Subcutaneous abdominal adipose tissue (tissue), 5 donors: ENCODE measurements at regions not wholly inside any gene's neighbourhood (a gene's known extent, or its start where the extent isn't known, plus 50 kb on each side); places are given as distances from the start of the nearest gene placed in this dataset.
"Not testable (repeated sequence)": the region's sequence is repeated elsewhere in the genome, so short reads cannot be mapped to it uniquely, and the experiment has no call there.

Source experiments
- H3K27ac ChIP-seq: one replicate; pipeline ENCODE4 v1.7.0; 2013; ENCODE audit warnings: low read depth, mild to moderate bottlenecking, inconsistent platforms, low read length, moderate library complexity
- H3K27me3 ChIP-seq, 5 donors: one replicate each; pipeline ENCODE4 v1.7.0; 2013; ENCODE audit warnings: low read length in 5 of 5, inconsistent platforms in 1 of 5; ENCODE audit not compliant: control insufficient read depth in 5 of 5, insufficient read depth in 4 of 5
- H3K36me3 ChIP-seq, 5 donors: one replicate each; pipeline ENCODE4 v1.7.0; 2013; ENCODE audit warnings: low read length in 5 of 5; ENCODE audit not compliant: control insufficient read depth in 5 of 5, insufficient read depth in 5 of 5
- H3K4me1 ChIP-seq, 5 donors: one replicate each; pipeline ENCODE4 v1.7.0; 2013; ENCODE audit warnings: low read length in 5 of 5, mild to moderate bottlenecking in 3 of 5, moderate library complexity in 1 of 5; ENCODE audit not compliant: control insufficient read depth in 5 of 5, insufficient read depth in 5 of 5
- H3K4me3 ChIP-seq, 5 donors: one replicate each; pipeline ENCODE4 v1.7.0; 2013; ENCODE audit warnings: low read length in 5 of 5, low read depth in 1 of 5
- H3K9ac ChIP-seq, 5 donors: one replicate each; pipeline ENCODE4 v1.7.0; 2013; ENCODE audit warnings: low read length in 5 of 5, mild to moderate bottlenecking in 4 of 5, moderate library complexity in 3 of 5
- H3K9me3 ChIP-seq, 5 donors: one replicate each; pipeline ENCODE4 v1.7.0; 2013; ENCODE audit warnings: low read length in 5 of 5; ENCODE audit not compliant: control insufficient read depth in 5 of 5
- donor health status: healthy.
- donor health status: healthy.
- donor health status: healthy.
- donor health status: healthy.
- donor health status: healthy.

DNA sequence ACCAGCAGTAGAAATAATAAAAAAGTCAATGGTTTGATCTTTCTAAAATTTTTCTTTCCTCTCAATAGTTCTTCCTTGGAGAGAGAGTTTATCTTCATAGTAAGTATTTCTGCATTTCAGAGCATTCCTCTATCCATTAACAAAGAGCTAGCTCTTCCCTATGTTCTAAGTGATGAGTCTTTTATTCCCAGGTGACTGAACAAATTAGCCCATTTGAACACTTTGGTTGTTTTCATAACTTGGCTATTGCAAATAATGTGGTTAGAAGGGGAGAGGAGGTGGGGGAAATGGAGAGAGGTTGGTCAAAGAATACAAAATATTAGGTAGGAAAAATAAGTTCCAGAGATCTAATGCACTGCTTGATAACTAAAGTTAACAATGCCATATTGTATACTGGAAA lies 598.9 kb downstream of the KCNT2 start:
- H3K9me3 ChIP-seq: no peaks in the 10 kb centered on the region
- H3K4me1 ChIP-seq: no peaks in the 10 kb centered on the region
- H3K9ac ChIP-seq: no peak overlapping the region

DNA sequence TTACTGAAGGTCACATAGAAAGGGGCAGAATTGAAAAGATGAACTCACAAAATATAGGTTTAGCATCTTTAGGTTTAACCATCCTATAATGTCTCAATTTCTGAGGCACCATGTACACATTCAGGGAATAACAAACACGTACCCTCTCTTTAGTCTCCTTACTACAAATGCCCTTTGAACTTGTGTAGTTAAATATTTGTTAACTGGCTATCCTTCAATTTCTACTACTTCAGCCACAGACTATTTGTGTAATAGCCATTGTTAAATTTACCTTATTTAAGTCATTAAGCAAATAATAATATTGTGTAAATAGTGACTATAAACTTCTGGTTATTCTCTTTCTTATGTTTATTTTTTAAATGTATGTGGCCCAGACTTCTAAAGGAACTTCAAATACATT lies 600.5 kb downstream of the KCNT2 start:
- H3K9me3 ChIP-seq: no peaks in the 10 kb centered on the region
- H3K4me3 ChIP-seq: no peak overlapping the region
- no peak overlapping the region for H3K27ac ChIP-seq
- H3K27me3 ChIP-seq: no peaks in the 10 kb centered on the region
- H3K36me3 ChIP-seq: no peaks in the 10 kb centered on the region
- no peaks in the 10 kb centered on the region for H3K4me1 ChIP-seq
- H3K9ac ChIP-seq: no peak overlapping the region

More for the DNA sequence above, 598.9 kb downstream of the KCNT2 start:
- Histone ChIP-seq H3K4me3 (no peak overlapping the region), H3K27me3 (no peaks in the 10 kb centered on the region), H3K36me3 (no peaks in the 10 kb centered on the region), H3K27ac (no peak overlapping the region)

DNA sequence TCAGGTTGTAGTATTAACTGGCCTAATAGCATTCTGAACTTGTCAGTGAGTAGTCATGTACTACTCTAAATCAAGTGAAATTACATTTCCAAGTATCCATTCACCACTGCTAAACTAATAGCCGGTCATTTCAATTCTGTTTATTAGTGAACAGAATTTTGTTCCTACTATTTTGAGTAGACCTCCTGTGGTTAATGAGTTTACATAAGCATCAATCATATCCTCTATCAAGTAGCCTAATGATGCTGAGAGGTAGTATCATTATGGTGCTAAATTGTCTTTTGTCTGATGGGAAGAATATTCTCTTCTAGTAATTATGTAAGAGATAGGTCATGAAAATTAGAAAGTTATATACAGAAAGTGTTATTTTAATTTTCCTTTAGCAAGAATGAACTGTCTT lies 602.8 kb downstream of the KCNT2 start:
- no peak overlapping the region for H3K4me3 ChIP-seq
- H3K36me3 ChIP-seq: no peaks in the 10 kb centered on the region
- no peaks in the 10 kb centered on the region for H3K4me1 ChIP-seq
- no peaks in the 10 kb centered on the region for H3K27me3 ChIP-seq
- no peak overlapping the region for H3K9ac ChIP-seq
- H3K27ac ChIP-seq: no peak overlapping the region
- no peaks in the 10 kb centered on the region for H3K9me3 ChIP-seq

DNA sequence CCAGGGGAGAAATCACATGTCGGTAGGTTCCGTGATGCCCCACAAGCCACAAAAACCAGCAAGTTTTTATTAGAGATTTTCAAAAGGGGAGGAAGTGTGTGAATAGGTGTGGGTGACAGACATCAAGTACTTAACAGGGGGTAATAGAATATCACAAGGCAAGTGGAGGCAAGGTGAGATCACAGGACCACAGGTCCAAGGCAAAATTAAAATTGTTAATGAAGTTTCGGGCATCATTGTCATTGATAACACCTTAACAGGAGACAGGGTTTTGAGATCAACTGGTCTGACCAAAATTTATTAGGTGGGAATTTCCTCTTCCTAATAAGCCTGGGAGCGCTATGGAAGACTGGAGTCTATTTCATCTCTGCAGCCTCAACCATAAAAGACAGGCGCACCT lies 603.9 kb downstream of the KCNT2 start:
- H3K27me3 ChIP-seq: not testable (repeated sequence)

DNA sequence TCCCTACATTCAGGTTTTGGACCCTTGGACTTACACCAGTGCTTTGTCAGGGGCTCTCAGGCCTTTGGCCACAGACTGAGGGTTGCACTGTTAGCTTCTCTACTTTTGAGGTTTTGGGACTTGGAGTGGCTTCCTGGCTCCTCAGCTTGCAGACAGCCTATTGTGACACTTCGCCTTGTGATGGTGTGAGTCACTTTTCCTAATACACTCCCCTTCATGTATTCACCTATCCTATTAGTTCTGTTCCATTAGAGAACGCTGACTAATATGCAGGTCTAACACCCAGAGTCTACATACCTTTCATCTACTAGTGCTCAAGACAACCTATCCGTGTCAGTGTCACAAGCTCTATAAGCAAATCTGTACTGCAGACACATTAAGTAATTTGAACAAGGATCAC lies 605.3 kb downstream of the KCNT2 start:
- Histone ChIP-seq H3K9me3 (peaks cover 0 to 4% (median 0%) of the 10 kb centered on the region in 5 donors), H3K9ac (no peak overlapping the region), H3K27me3 (no peaks in the 10 kb centered on the region), H3K36me3 (no peaks in the 10 kb centered on the region), H3K4me3 (no peak overlapping the region), H3K27ac (no peak overlapping the region), H3K4me1 (no peaks in the 10 kb centered on the region)

More for the DNA sequence above, 603.9 kb downstream of the KCNT2 start:
- not testable (repeated sequence) for H3K4me1 ChIP-seq, H3K27ac ChIP-seq, H3K4me3 ChIP-seq, H3K9ac ChIP-seq, H3K9me3 ChIP-seq, H3K36me3 ChIP-seq

DNA sequence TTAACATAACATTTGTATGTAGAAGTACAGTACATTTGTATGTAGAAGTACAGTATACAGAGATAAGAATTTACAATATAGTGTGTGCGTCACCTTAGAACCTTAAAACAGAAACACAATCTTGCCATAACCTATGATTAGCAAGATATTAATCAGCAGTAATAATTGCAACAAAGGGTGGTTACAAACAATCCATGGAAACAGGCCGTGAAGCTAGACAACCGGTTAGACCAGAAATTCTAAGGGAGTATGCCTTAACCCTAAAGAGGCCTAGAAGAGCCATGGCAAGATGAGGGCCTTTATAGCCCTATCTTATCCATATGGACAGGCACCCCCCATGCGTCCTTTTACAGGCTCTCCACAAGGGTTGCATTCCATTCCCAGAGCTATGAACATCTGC lies 605.9 kb downstream of the KCNT2 start:
- H3K27me3 ChIP-seq, H3K36me3 ChIP-seq, H3K4me1 ChIP-seq, H3K27ac ChIP-seq, H3K4me3 ChIP-seq, H3K9me3 ChIP-seq, H3K9ac ChIP-seq: not testable (repeated sequence)

DNA sequence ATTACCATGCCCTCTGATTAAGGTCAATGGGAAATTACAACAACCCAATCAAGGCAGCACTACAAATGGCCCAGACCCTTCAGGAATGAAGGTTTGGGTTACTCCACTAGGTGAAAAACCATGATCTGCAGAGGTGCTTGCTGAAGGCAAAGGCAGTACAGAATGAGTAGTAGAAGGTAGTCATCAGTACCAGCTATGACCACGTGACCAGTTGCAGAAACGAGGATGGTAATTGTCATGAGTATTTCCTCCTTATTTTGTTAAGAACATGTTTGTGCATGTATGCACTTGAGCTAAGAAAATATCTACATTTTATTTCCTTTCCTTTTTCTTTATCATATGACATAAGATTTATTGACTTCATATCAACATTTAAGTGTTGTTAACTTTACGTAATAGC lies 607.1 kb downstream of the KCNT2 start:
- Histone ChIP-seq H3K27ac (no peak overlapping the region), H3K4me3 (no peak overlapping the region), H3K9me3 (peaks cover 0 to 4% (median 0%) of the 10 kb centered on the region in 5 donors), H3K4me1 (no peaks in the 10 kb centered on the region), H3K27me3 (no peaks in the 10 kb centered on the region), H3K9ac (no peak overlapping the region), H3K36me3 (no peaks in the 10 kb centered on the region)

DNA sequence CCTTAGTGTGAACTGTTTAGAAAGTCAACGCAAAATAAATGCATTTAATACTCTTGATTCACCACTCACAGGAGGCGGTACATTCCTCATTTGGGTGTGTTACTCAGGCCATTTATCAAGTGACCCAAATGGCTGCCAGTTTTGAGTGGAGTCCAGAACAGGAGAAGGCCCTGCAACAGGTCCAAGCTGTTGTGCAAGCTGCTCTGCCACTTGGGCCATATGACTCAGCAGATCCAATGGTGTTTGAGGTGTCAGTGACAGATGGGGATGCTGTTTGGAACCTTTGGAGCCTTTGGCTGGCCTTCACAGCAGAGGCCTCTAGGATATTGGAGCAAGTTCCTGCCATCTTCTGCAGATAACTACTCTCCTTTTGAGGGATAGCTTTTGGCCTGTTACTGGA lies 609.2 kb downstream of the KCNT2 start:
- Histone ChIP-seq H3K4me1 (no peaks in the 10 kb centered on the region), H3K27ac (no peak overlapping the region), H3K36me3 (no peaks in the 10 kb centered on the region), H3K27me3 (no peaks in the 10 kb centered on the region), H3K9me3 (peaks cover 0 to 4% (median 0%) of the 10 kb centered on the region in 5 donors), H3K4me3 (no peak overlapping the region), H3K9ac (no peak overlapping the region)

DNA sequence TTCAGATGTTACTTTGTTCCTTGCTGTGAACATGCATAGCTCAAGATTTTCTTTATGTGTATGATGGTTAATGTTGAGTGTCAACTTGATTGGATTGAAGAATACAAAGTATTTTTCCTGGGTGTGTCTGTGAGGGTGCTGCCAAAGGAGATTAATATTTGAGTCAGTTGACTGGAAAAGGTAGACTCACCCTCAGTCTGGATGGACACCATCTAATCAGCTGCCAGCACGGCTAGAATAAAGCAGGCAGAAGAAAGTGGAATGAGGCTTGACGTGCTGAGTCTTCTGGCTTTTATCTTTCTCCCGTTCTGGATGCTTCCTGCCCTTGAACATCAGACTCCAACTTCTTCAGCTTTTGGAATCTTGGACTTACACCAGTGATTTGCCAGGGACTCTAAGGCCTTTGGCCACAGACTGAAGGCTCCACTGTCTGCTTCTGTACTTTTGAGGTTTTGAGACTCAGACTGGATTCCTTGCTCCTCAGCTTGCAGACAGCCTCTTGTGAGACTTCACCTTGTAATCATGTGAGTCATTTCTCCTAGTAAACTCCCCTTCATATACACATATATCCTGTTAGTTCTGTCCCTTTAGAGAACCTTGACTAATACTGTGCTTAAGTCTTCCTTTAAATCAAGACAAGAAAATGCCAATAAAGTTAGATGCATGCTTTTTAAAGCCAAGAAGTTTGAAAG lies 626.6 kb downstream of the KCNT2 start:
- no peak overlapping the region for H3K27ac ChIP-seq
- no peaks in the 10 kb centered on the region for H3K4me1 ChIP-seq

DNA sequence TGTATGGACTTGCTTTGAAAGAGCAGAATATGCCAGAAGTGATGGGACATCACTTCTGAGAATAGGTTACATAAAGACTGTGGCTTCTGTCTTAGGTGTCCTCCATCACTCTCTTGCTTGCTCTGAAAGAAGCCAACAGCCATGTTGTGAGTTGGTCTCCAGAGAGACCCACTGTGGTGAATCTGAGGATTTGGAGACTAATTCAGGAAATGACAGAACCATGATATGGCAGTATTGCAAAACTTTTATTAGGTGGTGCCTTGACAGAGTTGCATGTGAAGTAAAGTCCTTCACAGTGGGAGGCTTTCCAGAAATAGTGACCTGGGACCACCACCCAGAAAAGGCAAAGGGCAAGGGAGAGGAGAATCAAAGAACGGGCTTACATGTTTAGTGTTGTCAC lies 628.6 kb downstream of the KCNT2 start:
- no peaks in the 10 kb centered on the region for H3K4me1 ChIP-seq

More for the DNA sequence above, 626.6 kb downstream of the KCNT2 start:
- Histone ChIP-seq H3K27me3 (no peaks in the 10 kb centered on the region), H3K36me3 (no peaks in the 10 kb centered on the region), H3K9me3 (no peaks in the 10 kb centered on the region), H3K9ac (no peak overlapping the region), H3K4me3 (no peak overlapping the region)

More for the DNA sequence above, 628.6 kb downstream of the KCNT2 start:
- Histone ChIP-seq H3K4me3 (no peak overlapping the region), H3K9me3 (no peaks in the 10 kb centered on the region), H3K36me3 (no peaks in the 10 kb centered on the region), H3K27ac (no peak overlapping the region), H3K9ac (no peak overlapping the region), H3K27me3 (no peaks in the 10 kb centered on the region)
